Tibial nerve (tissue), 4 donors: ENCODE measurements at regions not wholly inside any gene's neighbourhood (a gene's known extent, or its start where the extent isn't known, plus 50 kb on each side); places are given as distances from the start of the nearest gene placed in this dataset.

Experiments
- DNase-seq, 2 donors: peaks; one replicate each; pipeline ENCODE4 v3.0.0-alpha.2; 2019; ENCODE audit warnings: low spot score in 2 of 2
- H3K27ac ChIP-seq, 4 donors: fragments of 200-600 bp; sonication (generic) in 3 of 4; one replicate each; pipeline ENCODE4 v1.5.1; 2017 to 2019; ENCODE audit warnings: mild to moderate bottlenecking in 1 of 4
- H3K27me3 ChIP-seq, 2 donors: fragments of 200-600 bp; sonication (generic) in 1 of 2; one replicate each; pipeline versions ENCODE4 v1.5.1 to v1.6.0; 2017 to 2019
- H3K36me3 ChIP-seq, 3 donors: fragments of 200-600 bp; sonication (generic); one replicate each; pipeline ENCODE4 v1.5.1; 2018 to 2019
- H3K4me1 ChIP-seq, 4 donors: fragments of 200-600 bp; sonication (generic) in 3 of 4; one replicate each; pipeline ENCODE4 v1.5.1; 2017 to 2019
- H3K4me3 ChIP-seq, 4 donors: fragments of 200-600 bp; sonication (generic) in 3 of 4; one replicate each; pipeline ENCODE4 v1.5.1; 2017 to 2019; ENCODE audit warnings: mild to moderate bottlenecking in 1 of 4, moderate library complexity in 1 of 4
- H3K9me3 ChIP-seq, 4 donors: fragments of 200-600 bp; sonication (generic) in 3 of 4; one replicate each; pipeline ENCODE4 v1.5.1; 2017 to 2019
- EP300 ChIP-seq, 2 donors: sonication (generic); formaldehyde crosslinking; IDR thresholded peaks; one replicate each; pipeline ENCODE4 v1.6.1; 2017; ENCODE audit warnings: antibody characterized with exemption in 2 of 2, mild to moderate bottlenecking in 1 of 2
- POLR2A ChIP-seq, 2 donors: fragments of 450-650 bp; IDR thresholded peaks; one replicate each; pipeline ENCODE4 v1.6.1; 2017; ENCODE audit warnings: antibody characterized with exemption in 2 of 2, mild to moderate bottlenecking in 2 of 2, moderate library complexity in 2 of 2
- WGBS, 2 donors: methylation state at CpG; one replicate each; pipeline ENCODE4 v1.1.5; 2018; 5-methylcytosine and 5-hydroxymethylcytosine counted together
- TF ChIP-seq, protein P1 (sequence below), 5 experiments: fragments of 200-600 bp in 3 of 5; fragments of 450-650 bp in 2 of 5; sonication (generic) in 3 of 5; IDR thresholded peaks; one replicate each; pipeline ENCODE4 v1.5.1; 2016 to 2019; ENCODE audit warnings: antibody characterized with exemption in 5 of 5, mild to moderate bottlenecking in 3 of 5, moderate library complexity in 2 of 5

DNA sequence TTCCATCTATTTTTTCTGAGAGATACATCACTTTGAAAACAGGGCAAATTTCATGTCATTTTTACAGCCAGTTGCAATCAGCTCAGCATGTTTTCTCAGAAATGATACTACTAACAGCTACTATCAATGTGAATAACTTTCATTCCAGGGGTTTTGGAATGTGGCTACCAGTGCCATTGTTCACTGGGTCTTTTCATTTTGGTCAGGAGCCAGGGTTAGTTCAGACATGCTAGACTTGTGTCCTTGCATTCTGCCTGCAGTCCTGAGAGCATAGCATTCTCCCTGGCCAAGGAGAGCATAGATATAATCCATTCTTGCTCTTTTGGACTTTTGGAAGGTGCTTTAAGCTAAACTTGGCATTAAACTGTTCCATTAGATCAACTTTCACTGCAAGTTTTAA, 160.9 kb upstream of the NEBL start:
- no peaks in the 10 kb centered on the region for H3K36me3 ChIP-seq
- TF ChIP-seq POLR2A (IDR thresholded peaks at IDR 0.05) (no peak), EP300 (IDR thresholded peaks at IDR 0.05) (no peak)
- H3K9me3 ChIP-seq = peaks cover 0 to 21% (median 2%) of the 10 kb centered on the region in 4 donors

DNA sequence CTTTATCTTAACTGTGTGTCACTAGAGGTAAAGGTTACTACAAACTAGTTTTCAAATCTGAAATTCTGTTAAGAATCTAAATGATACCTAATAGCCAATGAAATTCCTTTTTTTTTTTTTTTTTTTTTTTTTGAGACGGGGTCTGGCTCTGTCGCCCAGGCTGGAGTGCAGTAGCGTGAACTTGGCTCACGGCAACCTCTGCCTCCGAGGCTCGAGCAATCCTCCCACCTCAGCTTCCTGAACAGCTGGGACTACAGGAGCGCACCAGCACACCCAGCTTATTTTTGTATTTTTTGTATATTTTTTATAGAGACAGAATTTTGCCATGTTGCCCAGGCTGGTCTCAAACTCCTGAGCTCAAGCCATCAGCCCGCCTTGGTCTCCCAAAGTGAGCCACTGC, 160.3 kb upstream of the NEBL start:
- H3K27me3 ChIP-seq = no peaks in the 10 kb centered on the region
- no peak overlapping the region for H3K27ac ChIP-seq
- H3K4me3 ChIP-seq = no peak overlapping the region
- H3K4me1 ChIP-seq = no peaks in the 10 kb centered on the region
- no peak for DNase-seq
- H3K9me3 ChIP-seq = peaks cover 0 to 23% (median 2%) of the 10 kb centered on the region in 4 donors
- WGBS, 2 donors = 85 to 87% methylated on average over 8 of the region's 8 CpGs
- peaks cover 0 to 3% (median 0%) of the 10 kb centered on the region in 3 donors for H3K36me3 ChIP-seq
- no peak for TF ChIP-seq POLR2A (IDR thresholded peaks at IDR 0.05)

More for the DNA sequence above, 160.9 kb upstream of the NEBL start:
- no peaks in the 10 kb centered on the region for H3K4me1 ChIP-seq
- no peak for DNase-seq
- H3K27ac ChIP-seq = no peak overlapping the region
- H3K4me3 ChIP-seq = no peak overlapping the region
- no peaks in the 10 kb centered on the region for H3K27me3 ChIP-seq

DNA sequence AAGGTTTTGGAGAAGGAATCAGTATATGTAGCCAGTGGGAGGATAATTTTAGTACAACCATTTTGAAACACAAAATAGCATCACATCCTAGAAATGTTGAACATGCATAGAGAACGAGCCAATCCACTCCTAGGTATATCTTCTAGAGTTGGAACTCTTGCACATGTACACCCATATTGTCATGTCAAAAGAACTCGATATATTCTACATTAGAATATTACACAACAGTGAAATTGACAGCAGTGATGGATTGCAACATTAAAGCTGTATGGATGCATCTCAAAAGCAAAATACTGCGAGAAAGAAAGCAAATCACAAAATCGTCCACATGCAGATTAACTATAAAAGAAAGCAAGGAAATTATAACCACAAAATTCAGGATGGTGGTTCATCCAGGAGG, 159.3 kb upstream of the NEBL start:
- no peak for TF ChIP-seq EP300 (IDR thresholded peaks at IDR 0.05)
- Histone ChIP-seq H3K4me3 (no peak overlapping the region), H3K27ac (no peak overlapping the region), H3K9me3 (peaks cover 0 to 31% (median 2%) of the 10 kb centered on the region in 4 donors), H3K4me1 (no peaks in the 10 kb centered on the region), H3K36me3 (peaks cover 0 to 5% (median 0%) of the 10 kb centered on the region in 3 donors), H3K27me3 (no peaks in the 10 kb centered on the region)
- no peak for DNase-seq
- WGBS, 2 donors = 70 to 80% methylated on average over 4 of the region's 4 CpGs

DNA sequence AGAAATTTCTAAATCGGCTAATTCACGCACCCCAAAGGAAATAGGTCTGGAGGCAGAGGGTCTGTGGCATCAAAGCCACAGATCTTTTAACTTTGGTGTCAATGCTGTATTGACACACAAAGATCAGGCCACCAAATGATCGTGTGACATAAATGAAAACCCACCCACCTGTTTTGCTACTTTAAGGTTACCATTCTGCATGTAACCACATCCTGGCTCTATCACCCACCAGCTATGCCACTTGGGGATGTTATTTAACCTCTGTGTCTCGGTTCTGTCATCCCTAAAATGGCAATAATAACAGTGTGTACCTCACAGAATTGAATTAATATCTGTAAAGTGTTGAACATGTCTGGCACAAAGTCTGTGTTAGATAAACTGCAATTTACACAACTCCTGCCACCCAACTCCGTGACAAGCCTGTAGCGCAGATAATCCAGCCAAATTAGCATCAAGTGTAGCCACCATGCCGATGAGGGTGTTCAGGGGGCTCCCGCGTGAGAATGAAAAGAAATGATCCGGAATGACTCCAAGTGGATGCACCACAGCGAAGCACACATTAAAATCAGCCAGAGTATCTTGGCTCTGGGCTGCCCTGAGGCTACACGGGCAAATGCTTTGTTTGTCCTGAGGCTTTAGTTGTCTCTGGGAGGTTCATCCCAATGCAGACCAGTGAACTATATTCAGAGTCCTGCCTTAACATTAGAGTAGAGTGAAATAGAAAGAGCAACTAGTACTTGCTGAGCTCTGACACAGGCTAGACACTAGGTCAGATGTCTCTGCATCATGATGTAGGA, 158.4 kb upstream of the NEBL start:
- H3K36me3 ChIP-seq = peaks cover 0 to 5% (median 0%) of the 10 kb centered on the region in 3 donors
- no peaks in the 10 kb centered on the region for H3K27me3 ChIP-seq
- H3K9me3 ChIP-seq = peaks cover 0 to 40% (median 2%) of the 10 kb centered on the region in 4 donors
- H3K4me1 ChIP-seq = no peaks in the 10 kb centered on the region
- no peak overlapping the region for H3K4me3 ChIP-seq
- 67 to 77% methylated on average over 12 of the region's 12 CpGs for WGBS, 2 donors
- no peak overlapping the region for H3K27ac ChIP-seq
- TF ChIP-seq EP300 (IDR thresholded peaks at IDR 0.05) (no peak), POLR2A (IDR thresholded peaks at IDR 0.05) (no peak)
- TF ChIP-seq, protein P1, sequence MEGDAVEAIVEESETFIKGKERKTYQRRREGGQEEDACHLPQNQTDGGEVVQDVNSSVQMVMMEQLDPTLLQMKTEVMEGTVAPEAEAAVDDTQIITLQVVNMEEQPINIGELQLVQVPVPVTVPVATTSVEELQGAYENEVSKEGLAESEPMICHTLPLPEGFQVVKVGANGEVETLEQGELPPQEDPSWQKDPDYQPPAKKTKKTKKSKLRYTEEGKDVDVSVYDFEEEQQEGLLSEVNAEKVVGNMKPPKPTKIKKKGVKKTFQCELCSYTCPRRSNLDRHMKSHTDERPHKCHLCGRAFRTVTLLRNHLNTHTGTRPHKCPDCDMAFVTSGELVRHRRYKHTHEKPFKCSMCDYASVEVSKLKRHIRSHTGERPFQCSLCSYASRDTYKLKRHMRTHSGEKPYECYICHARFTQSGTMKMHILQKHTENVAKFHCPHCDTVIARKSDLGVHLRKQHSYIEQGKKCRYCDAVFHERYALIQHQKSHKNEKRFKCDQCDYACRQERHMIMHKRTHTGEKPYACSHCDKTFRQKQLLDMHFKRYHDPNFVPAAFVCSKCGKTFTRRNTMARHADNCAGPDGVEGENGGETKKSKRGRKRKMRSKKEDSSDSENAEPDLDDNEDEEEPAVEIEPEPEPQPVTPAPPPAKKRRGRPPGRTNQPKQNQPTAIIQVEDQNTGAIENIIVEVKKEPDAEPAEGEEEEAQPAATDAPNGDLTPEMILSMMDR (IDR thresholded peaks at IDR 0.05) = no peak
- DNase-seq = no peak

DNA sequence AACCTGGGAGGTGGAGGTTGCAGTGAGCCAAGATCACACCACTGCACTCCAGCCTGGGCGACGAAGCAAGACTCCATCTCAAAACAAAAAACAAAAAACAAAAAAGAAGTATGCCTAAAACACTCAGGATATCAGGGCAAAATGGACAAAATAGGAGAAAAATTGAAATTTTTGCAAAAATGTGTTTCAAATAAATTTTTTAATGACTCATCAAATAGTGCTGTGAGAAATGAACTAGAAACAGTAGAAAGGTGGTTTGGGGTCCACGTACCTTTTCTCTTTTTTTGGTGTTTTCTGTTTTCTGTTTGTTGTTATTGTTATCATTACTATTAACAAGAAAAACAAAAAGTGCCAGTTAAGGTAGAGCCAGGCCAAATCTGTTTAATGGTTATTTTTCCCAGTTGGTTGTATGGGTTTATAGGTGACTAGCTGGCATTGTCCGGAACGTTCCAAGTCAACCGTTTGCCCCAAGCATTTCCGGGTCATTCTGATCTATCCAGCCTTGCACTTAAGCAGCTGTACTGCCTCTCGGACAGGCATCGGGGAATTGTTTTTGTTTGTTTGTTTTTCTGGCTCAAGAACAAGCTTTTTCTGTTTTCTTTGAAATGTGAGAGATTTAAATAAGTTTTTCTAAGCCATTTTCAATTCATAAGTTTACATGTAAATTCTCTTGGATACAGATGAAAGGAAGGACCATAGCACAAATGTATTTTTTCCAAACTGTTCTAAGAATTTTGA, 157.0 kb upstream of the NEBL start:
- no peak for DNase-seq
- TF ChIP-seq, protein P1 (IDR thresholded peaks at IDR 0.05) = no peak
- H3K27me3 ChIP-seq = no peaks in the 10 kb centered on the region
- H3K36me3 ChIP-seq = peaks cover 0 to 5% (median 0%) of the 10 kb centered on the region in 3 donors
- 75 to 79% methylated on average over 9 of the region's 9 CpGs for WGBS, 2 donors
- H3K4me1 ChIP-seq = no peaks in the 10 kb centered on the region
- H3K27ac ChIP-seq = no peak overlapping the region
- H3K4me3 ChIP-seq = no peak overlapping the region
- peaks cover 0 to 30% (median under 1%) of the 10 kb centered on the region in 4 donors for H3K9me3 ChIP-seq

GRCh38 chr10:21052709-21053104, 155.6 kb upstream of the NEBL start:
- TF ChIP-seq POLR2A (IDR thresholded peaks at IDR 0.05) (no peak), EP300 (IDR thresholded peaks at IDR 0.05) (no peak)
- Histone ChIP-seq H3K4me3 (no peak overlapping the region), H3K36me3 (peaks cover 0 to 5% (median 0%) of the 10 kb centered on the region in 3 donors), H3K4me1 (no peaks in the 10 kb centered on the region), H3K9me3 (peaks cover 0 to 19% (median 0%) of the 10 kb centered on the region in 4 donors), H3K27ac (no peak overlapping the region), H3K27me3 (no peaks in the 10 kb centered on the region)
- no peak for DNase-seq
- 92% methylated on average over 4 of the region's 4 CpGs for WGBS, 2 donors
